ENCODE measurements at regions not wholly inside any gene's neighbourhood (a gene's known extent, or its start where the extent isn't known, plus 50 kb on each side); places are given as distances from the start of the nearest gene placed in this dataset.

DNA sequence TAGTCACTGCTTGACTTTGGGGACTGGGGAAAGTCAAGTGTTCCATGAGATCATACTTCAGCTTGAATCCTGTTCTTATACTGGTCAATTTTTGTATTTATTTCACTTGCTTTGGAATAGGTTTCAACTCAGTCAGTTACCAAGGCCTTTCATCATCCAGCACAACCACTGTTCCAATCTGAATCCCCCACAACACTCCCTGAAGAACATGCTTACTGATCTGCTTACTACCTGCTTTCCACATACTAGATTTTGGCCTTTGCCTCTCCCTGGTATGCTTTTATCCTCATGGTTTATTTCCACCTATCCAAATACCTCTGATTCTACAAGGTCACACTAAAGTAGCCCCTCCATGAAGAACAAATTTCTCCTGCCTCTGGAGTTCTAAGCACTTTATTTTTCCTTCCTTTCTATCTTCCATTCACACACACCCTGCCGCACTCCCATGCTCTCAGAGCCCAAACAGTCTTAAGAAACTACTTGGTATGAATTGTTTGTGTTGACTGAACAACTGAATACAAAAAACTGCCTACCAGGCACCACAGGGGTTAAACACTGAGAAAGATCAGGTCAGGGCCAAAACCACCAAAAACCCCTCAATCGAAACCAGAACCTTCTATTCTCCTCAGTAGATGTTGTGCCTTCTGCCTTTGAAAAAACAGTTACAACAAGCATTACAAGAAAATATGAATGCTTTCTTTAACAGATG is 178.1 kb downstream of the AVL9 start:
- TF ChIP-seq CTCF (IDR thresholded peaks at IDR 0.05) (no peak), POLR2A (IDR thresholded peaks at IDR 0.05) (no peak), EP300 (IDR thresholded peaks at IDR 0.05) (no peak)
